T-cell (primary cell): ENCODE measurements at regions not wholly inside any gene's neighbourhood (a gene's known extent, or its start where the extent isn't known, plus 50 kb on each side); places are given as distances from the start of the nearest gene placed in this dataset.

ENCODE experiments used
- ATAC-seq, 4 experiments: fragments of 200-7000 bp in 3 of 4; fragments of 150-1000 bp in 1 of 4; cut with Tn5 transposase; replicated peaks in 1 of 4; 1 replicate in 3 of 4; 2 replicates in 1 of 4; pipeline ENCODE4 v1.10.0; 2021; ENCODE audit warnings: moderate library complexity in 3 of 4, mild to moderate bottlenecking in 2 of 4, moderate number of reproducible peaks in 1 of 4
- CTCF ChIA-PET, 2 donors: fragments of 300-600 bp; sonication (Branson Sonifier 250); formaldehyde crosslinking; loops; one replicate each; lab custom pipeline; 2022; ENCODE audit warnings: antibody characterized with exemption in 2 of 2; lab: Charles Lee
- POLR2A ChIA-PET, 2 donors: fragments of 300-600 bp; sonication (Branson Sonifier 250); formaldehyde crosslinking; loops; one replicate each; lab custom pipeline; 2022; ENCODE audit warnings: antibody characterized with exemption in 2 of 2; lab: Charles Lee
- DNase-seq, 35 experiments: peaks; one replicate each; pipeline versions ENCODE4 v3.0.0 to v3.0.0-alpha.2; 2013 to 2023
- H3K27ac ChIP-seq: one replicate; pipeline ENCODE4 v1.5.1; 2013; ENCODE audit warnings: low read length
- H3K27me3 ChIP-seq, 2 experiments: replicated peaks in 1 of 2; 1 replicate in 1 of 2; 2 replicates in 1 of 2; pipeline versions ENCODE4 v1.6.1 to v1.7.0; 2013; ENCODE audit warnings: low read length in 1 of 2, mixed read lengths in 1 of 2; ENCODE audit not compliant: control insufficient read depth in 2 of 2, insufficient read depth in 2 of 2; ENCODE audit errors: extremely low read depth in 1 of 2
- H3K36me3 ChIP-seq, 2 donors: 1 replicate in 1 of 2; 2 replicates in 1 of 2; pipeline versions ENCODE4 v1.6.1 to v1.7.0; 2013; ENCODE audit warnings: low read length in 1 of 2; ENCODE audit not compliant: control insufficient read depth in 2 of 2, insufficient read depth in 1 of 2; ENCODE audit errors: extremely low read depth in 1 of 2
- H3K4me1 ChIP-seq, 2 experiments: 1 replicate in 1 of 2; 2 replicates in 1 of 2; pipeline versions ENCODE4 v1.6.1 to v1.7.0; 2013; ENCODE audit warnings: low read length in 2 of 2, mixed read lengths in 1 of 2; ENCODE audit not compliant: insufficient read depth in 2 of 2, control insufficient read depth in 1 of 2; ENCODE audit errors: extremely low read depth in 1 of 2
- H3K4me3 ChIP-seq, 2 donors: 1 replicate in 1 of 2; 2 replicates in 1 of 2; pipeline versions ENCODE4 v1.5.1 to v1.7.0; 2013; ENCODE audit warnings: mild to moderate bottlenecking in 2 of 2, low read length in 1 of 2, moderate library complexity in 1 of 2; ENCODE audit not compliant: control insufficient read depth in 1 of 2; ENCODE audit errors: extremely low read depth in 1 of 2
- H3K9me3 ChIP-seq: 2 replicates; pipeline ENCODE4 v1.7.0; 2013
- H3K27ac Mint-ChIP-seq, 2 donors: one replicate each; pipeline ENCODE4 v1.8.0; 2020 to 2021; ENCODE audit warnings: mild to moderate bottlenecking in 2 of 2, mixed read lengths in 2 of 2
- H3K27me3 Mint-ChIP-seq, 2 donors: one replicate each; pipeline ENCODE4 v1.8.0; 2021 to 2022; ENCODE audit warnings: mixed read lengths in 2 of 2
- H3K36me3 Mint-ChIP-seq: one replicate; pipeline ENCODE4 v1.8.0; 2021; ENCODE audit warnings: mixed read lengths
- H3K4me1 Mint-ChIP-seq, 3 donors: one replicate each; pipeline ENCODE4 v1.8.0; 2020 to 2022; ENCODE audit warnings: mixed read lengths in 3 of 3, mild to moderate bottlenecking in 1 of 3
- H3K4me3 Mint-ChIP-seq, 3 donors: one replicate each; pipeline ENCODE4 v1.8.0; 2020 to 2022; ENCODE audit warnings: mild to moderate bottlenecking in 3 of 3, mixed read lengths in 3 of 3, moderate library complexity in 3 of 3
- H3K9me3 Mint-ChIP-seq, 3 donors: one replicate each; pipeline ENCODE4 v1.8.0; 2020 to 2022; ENCODE audit warnings: mixed read lengths in 3 of 3
- WGBS: methylation state at CpG from one replicate; pipeline ENCODE4 v1.1.5; 2013; ENCODE audit warnings: missing lambda C conversion rate; ENCODE audit not compliant: insufficient coverage; 5-methylcytosine and 5-hydroxymethylcytosine counted together

- no peak for ATAC-seq
Observed at GRCh38 chr2:146530886-146531285, 1313.9 kb upstream of the ACVR2A start.

GRCh38 chr2:146527166-146527565 is 1317.7 kb upstream of the ACVR2A start:
- Histone ChIP-seq H3K27ac (no peak overlapping the region), H3K4me1 (no peaks in the 10 kb centered on the region), H3K27me3 (no peaks in the 10 kb centered on the region), H3K36me3 (no peaks in the 10 kb centered on the region), H3K4me3 (no peak overlapping the region), H3K9me3 (no peaks in the 10 kb centered on the region)
- no peaks in the 10 kb centered on the region for H3K4me1 Mint-ChIP-seq
- no peak for DNase-seq
- CTCF ChIA-PET, result no interaction called here
- POLR2A ChIA-PET, result no interaction called here
- no peak for ATAC-seq
- no peaks in the 10 kb centered on the region for H3K27me3 Mint-ChIP-seq
- H3K27ac Mint-ChIP-seq, result no peak overlapping the region
- no peaks in the 10 kb centered on the region for H3K36me3 Mint-ChIP-seq
- H3K4me3 Mint-ChIP-seq, result no peak overlapping the region
- H3K9me3 Mint-ChIP-seq, result peaks cover 0 to 2% (median 0%) of the 10 kb centered on the region in 3 donors

More at GRCh38 chr2:146530886-146531285, 1313.9 kb upstream of the ACVR2A start:
- Histone ChIP-seq H3K4me3 (no peak overlapping the region), H3K36me3 (no peaks in the 10 kb centered on the region), H3K27ac (no peak overlapping the region), H3K4me1 (no peaks in the 10 kb centered on the region), H3K9me3 (no peaks in the 10 kb centered on the region), H3K27me3 (no peaks in the 10 kb centered on the region)
- POLR2A ChIA-PET, result no interaction called here
- H3K9me3 Mint-ChIP-seq, result peaks cover 0 to 2% (median 0%) of the 10 kb centered on the region in 3 donors
- no peak for DNase-seq
- no peaks in the 10 kb centered on the region for H3K27me3 Mint-ChIP-seq
- H3K27ac Mint-ChIP-seq, result no peak overlapping the region
- H3K36me3 Mint-ChIP-seq, result no peaks in the 10 kb centered on the region
- CTCF ChIA-PET, result no interaction called here
- no peaks in the 10 kb centered on the region for H3K4me1 Mint-ChIP-seq
- H3K4me3 Mint-ChIP-seq, result no peak overlapping the region

GRCh38 chr2:146523196-146523595 is 1321.6 kb upstream of the ACVR2A start:
- ChIA-PET CTCF (no interaction called here), POLR2A (no interaction called here)
- DNase-seq (no peak), ATAC-seq (no peak)
- no peak overlapping the region for H3K4me3 ChIP-seq
- Mint-ChIP-seq H3K4me1 (no peaks in the 10 kb centered on the region), H3K27ac (no peak overlapping the region), H3K4me3 (no peak overlapping the region), H3K27me3 (no peaks in the 10 kb centered on the region), H3K36me3 (no peaks in the 10 kb centered on the region), H3K9me3 (peaks cover 0 to 3% (median 2%) of the 10 kb centered on the region in 3 donors)
- no CpG with 5 or more reads among the region's 1 CpG for WGBS
- H3K27me3 ChIP-seq, result no peaks in the 10 kb centered on the region
- no peaks in the 10 kb centered on the region for H3K36me3 ChIP-seq
- no peaks in the 10 kb centered on the region for H3K9me3 ChIP-seq
- H3K4me1 ChIP-seq, result no peaks in the 10 kb centered on the region
- H3K27ac ChIP-seq, result no peak overlapping the region

GRCh38 chr2:146506851-146507250 is 1338.0 kb upstream of the ACVR2A start:
- H3K4me3 ChIP-seq, result no peak overlapping the region
- Mint-ChIP-seq H3K27ac (no peak overlapping the region), H3K9me3 (no peaks in the 10 kb centered on the region), H3K4me3 (no peak overlapping the region), H3K27me3 (no peaks in the 10 kb centered on the region), H3K36me3 (no peaks in the 10 kb centered on the region), H3K4me1 (no peaks in the 10 kb centered on the region)
- H3K9me3 ChIP-seq, result no peaks in the 10 kb centered on the region
- no peaks in the 10 kb centered on the region for H3K36me3 ChIP-seq
- ATAC-seq (no peak), DNase-seq (no peak)
- CTCF ChIA-PET, result no interaction called here
- H3K27ac ChIP-seq, result no peak overlapping the region
- POLR2A ChIA-PET, result no interaction called here
- H3K27me3 ChIP-seq, result no peaks in the 10 kb centered on the region
- H3K4me1 ChIP-seq, result no peaks in the 10 kb centered on the region

- Histone ChIP-seq H3K4me1 (no peaks in the 10 kb centered on the region), H3K27ac (no peak overlapping the region), H3K4me3 (no peak overlapping the region), H3K9me3 (no peaks in the 10 kb centered on the region), H3K36me3 (no peaks in the 10 kb centered on the region), H3K27me3 (no peaks in the 10 kb centered on the region)
- Mint-ChIP-seq H3K4me3 (no peak overlapping the region), H3K27ac (no peak overlapping the region), H3K36me3 (no peaks in the 10 kb centered on the region), H3K9me3 (no peaks in the 10 kb centered on the region), H3K4me1 (no peaks in the 10 kb centered on the region), H3K27me3 (no peaks in the 10 kb centered on the region)
- no peak for DNase-seq
- ChIA-PET POLR2A (no interaction called here), CTCF (no interaction called here)
- no peak for ATAC-seq
- 100% methylated on average over 1 of the region's 1 CpG for WGBS
Observed at GRCh38 chr2:146503366-146503765, 1341.5 kb upstream of the ACVR2A start.

GRCh38 chr2:146496248-146496647 is 1348.6 kb upstream of the ACVR2A start:
- Mint-ChIP-seq H3K27me3 (no peaks in the 10 kb centered on the region), H3K4me1 (no peaks in the 10 kb centered on the region), H3K4me3 (no peak overlapping the region), H3K9me3 (peaks cover 0 to 13% (median 5%) of the 10 kb centered on the region in 3 donors), H3K27ac (no peak overlapping the region), H3K36me3 (no peaks in the 10 kb centered on the region)
- H3K27me3 ChIP-seq, result no peaks in the 10 kb centered on the region
- no peaks in the 10 kb centered on the region for H3K36me3 ChIP-seq
- ChIA-PET CTCF (no interaction called here), POLR2A (no interaction called here)
- ATAC-seq, result no peak
- H3K4me1 ChIP-seq, result no peaks in the 10 kb centered on the region
- WGBS, result no CpG with 5 or more reads among the region's 1 CpG
- no peaks in the 10 kb centered on the region for H3K9me3 ChIP-seq
- H3K4me3 ChIP-seq, result no peak overlapping the region
- no peak for DNase-seq
- H3K27ac ChIP-seq, result no peak overlapping the region

- Mint-ChIP-seq H3K4me3 (no peak overlapping the region), H3K27me3 (no peaks in the 10 kb centered on the region)
- CTCF ChIA-PET, result no interaction called here
Observed at GRCh38 chr2:146489386-146489785, 1355.4 kb upstream of the ACVR2A start.

More at GRCh38 chr2:146489386-146489785, 1355.4 kb upstream of the ACVR2A start:
- Histone ChIP-seq H3K36me3 (no peaks in the 10 kb centered on the region), H3K4me3 (no peak overlapping the region), H3K9me3 (no peaks in the 10 kb centered on the region), H3K27me3 (no peaks in the 10 kb centered on the region), H3K27ac (no peak overlapping the region), H3K4me1 (no peaks in the 10 kb centered on the region)
- ATAC-seq (no peak), DNase-seq (no peak)
- POLR2A ChIA-PET, result no interaction called here
- H3K36me3 Mint-ChIP-seq, result no peaks in the 10 kb centered on the region
- H3K4me1 Mint-ChIP-seq, result no peaks in the 10 kb centered on the region
- H3K27ac Mint-ChIP-seq, result no peak overlapping the region
- peaks cover 0 to 7% (median 1%) of the 10 kb centered on the region in 3 donors for H3K9me3 Mint-ChIP-seq
- WGBS, result no CpG with 5 or more reads among the region's 1 CpG
